Kidney epithelial cell (primary cell): ENCODE measurements at regions not wholly inside any gene's neighbourhood (a gene's known extent, or its start where the extent isn't known, plus 50 kb on each side); places are given as distances from the start of the nearest gene placed in this dataset.

Experiments used
- DNase-seq: peaks from one replicate; pipeline ENCODE4 v3.0.0-alpha.2; 2010; ENCODE audit warnings: low read depth
- H3K27me3 ChIP-seq: 2 replicates; pipeline ENCODE4 v1.6.0; 2011; ENCODE audit warnings: low read length; ENCODE audit not compliant: control insufficient read depth, insufficient read depth
- H3K36me3 ChIP-seq: 2 replicates; pipeline ENCODE4 v1.5.1; 2011; ENCODE audit warnings: low read length; ENCODE audit not compliant: control insufficient read depth, insufficient read depth
- H3K4me3 ChIP-seq: 2 replicates; pipeline ENCODE4 v1.5.1; 2011; ENCODE audit warnings: low read depth, mild to moderate bottlenecking, control low read depth, low read length
- CTCF ChIP-seq: IDR thresholded peaks from 2 replicates; pipeline ENCODE4 v1.5.1; 2011; ENCODE audit warnings: mild to moderate bottlenecking, moderate library complexity, low read length, control low read depth, inconsistent platforms; ENCODE audit not compliant: insufficient read depth, poor library complexity, severe bottlenecking

DNA sequence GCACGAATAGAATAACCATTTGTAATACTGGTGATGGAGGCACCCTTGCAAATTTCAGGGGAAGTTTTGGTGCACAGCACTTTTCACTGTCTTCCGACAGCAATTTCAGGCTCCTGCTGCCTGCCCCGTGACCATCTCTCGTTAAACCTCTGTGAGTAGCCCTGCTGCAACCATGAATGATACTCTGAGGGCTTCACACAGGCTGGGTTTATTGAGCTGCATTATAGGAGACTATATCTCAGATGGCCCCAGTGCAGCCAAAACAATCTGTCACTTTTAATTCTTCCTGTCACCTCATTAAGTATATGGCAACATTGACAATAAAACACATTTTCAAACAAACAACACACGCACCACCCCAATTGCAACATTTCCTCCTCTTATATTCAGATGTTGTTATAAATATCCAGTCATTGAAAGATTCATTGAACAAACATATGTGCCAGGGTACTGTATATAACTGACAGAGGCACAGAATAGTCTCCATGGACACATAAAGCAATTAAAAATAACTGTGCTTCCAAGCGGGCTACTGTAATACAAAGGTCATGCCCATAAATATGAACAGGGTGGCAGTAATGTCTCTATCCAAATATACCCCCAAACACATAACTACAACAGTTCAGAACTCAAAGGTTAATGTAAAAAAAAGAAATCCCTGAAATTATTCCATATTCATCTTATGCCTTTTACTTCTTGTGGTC lies 477.0 kb downstream of the GBA3 start:
- no peaks in the 10 kb centered on the region for H3K27me3 ChIP-seq
- H3K36me3 ChIP-seq: no peaks in the 10 kb centered on the region
- no peak for DNase-seq
- no peak for TF ChIP-seq CTCF
- H3K4me3 ChIP-seq: no peak overlapping the region

GRCh38 chr4:23166919-23167318 lies 474.2 kb downstream of the GBA3 start:
- H3K27me3 ChIP-seq: no peaks in the 10 kb centered on the region
- H3K4me3 ChIP-seq: no peak overlapping the region
- no peak for DNase-seq
- TF ChIP-seq CTCF: no peak
- no peaks in the 10 kb centered on the region for H3K36me3 ChIP-seq

- DNase-seq: no peak
- no peaks in the 10 kb centered on the region for H3K27me3 ChIP-seq
- no peak for TF ChIP-seq CTCF
These were observed 473.7 kb downstream of the GBA3 start for GRCh38 chr4:23166407-23166806.

GRCh38 chr4:23165669-23166068 lies 472.9 kb downstream of the GBA3 start:
- TF ChIP-seq CTCF: no peak
- no peaks in the 10 kb centered on the region for H3K36me3 ChIP-seq
- H3K4me3 ChIP-seq: no peak overlapping the region
- H3K27me3 ChIP-seq: no peaks in the 10 kb centered on the region
- no peak for DNase-seq

More at GRCh38 chr4:23166407-23166806, 473.7 kb downstream of the GBA3 start:
- Histone ChIP-seq H3K4me3 (no peak overlapping the region), H3K36me3 (no peaks in the 10 kb centered on the region)

GRCh38 chr4:23163647-23164436 lies 471.1 kb downstream of the GBA3 start:
- no peak overlapping the region for H3K4me3 ChIP-seq

More at GRCh38 chr4:23163647-23164436, 471.1 kb downstream of the GBA3 start:
- no peak for DNase-seq
- Histone ChIP-seq H3K36me3 (no peaks in the 10 kb centered on the region), H3K27me3 (no peaks in the 10 kb centered on the region)
- TF ChIP-seq CTCF: no peak
